Epithelial cell of proximal tubule (primary cell): ENCODE measurements at regions not wholly inside any gene's neighbourhood (a gene's known extent, or its start where the extent isn't known, plus 50 kb on each side); places are given as distances from the start of the nearest gene placed in this dataset.

Experiments used
- DNase-seq: peaks from one replicate; pipeline ENCODE4 v3.0.0-alpha.2; 2011; ENCODE audit warnings: low read depth
- H3K4me3 ChIP-seq: 2 replicates; pipeline ENCODE4 v1.5.1; 2011; ENCODE audit warnings: low read depth, mild to moderate bottlenecking, low read length
- TF ChIP-seq, protein P1 (sequence below): conservative IDR thresholded peaks from 2 replicates; pipeline ENCODE4 v1.5.1; 2012; ENCODE audit warnings: low read depth, mild to moderate bottlenecking, low read length

DNA sequence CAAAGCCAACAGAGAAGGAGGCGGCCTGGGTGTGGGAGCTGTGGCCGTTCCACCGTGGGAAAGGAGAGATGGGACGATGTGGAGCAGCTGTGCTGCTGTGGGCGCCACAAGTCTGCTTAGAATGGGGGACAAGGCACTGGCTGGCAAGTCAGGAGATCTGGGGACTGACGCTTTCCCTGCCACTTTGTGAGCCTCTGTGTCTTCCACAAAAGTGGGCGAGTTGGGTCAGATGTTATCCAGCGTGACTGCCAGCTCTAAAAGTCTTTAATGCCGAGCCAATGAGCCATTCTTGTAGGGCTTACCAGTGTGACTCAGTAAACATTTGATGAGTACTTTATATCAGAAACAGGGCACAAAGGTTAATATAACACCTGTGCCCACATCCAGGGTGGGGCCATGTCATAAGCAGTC is 113.6 kb upstream of the MGAT5 start:
- TF ChIP-seq, protein P1, sequence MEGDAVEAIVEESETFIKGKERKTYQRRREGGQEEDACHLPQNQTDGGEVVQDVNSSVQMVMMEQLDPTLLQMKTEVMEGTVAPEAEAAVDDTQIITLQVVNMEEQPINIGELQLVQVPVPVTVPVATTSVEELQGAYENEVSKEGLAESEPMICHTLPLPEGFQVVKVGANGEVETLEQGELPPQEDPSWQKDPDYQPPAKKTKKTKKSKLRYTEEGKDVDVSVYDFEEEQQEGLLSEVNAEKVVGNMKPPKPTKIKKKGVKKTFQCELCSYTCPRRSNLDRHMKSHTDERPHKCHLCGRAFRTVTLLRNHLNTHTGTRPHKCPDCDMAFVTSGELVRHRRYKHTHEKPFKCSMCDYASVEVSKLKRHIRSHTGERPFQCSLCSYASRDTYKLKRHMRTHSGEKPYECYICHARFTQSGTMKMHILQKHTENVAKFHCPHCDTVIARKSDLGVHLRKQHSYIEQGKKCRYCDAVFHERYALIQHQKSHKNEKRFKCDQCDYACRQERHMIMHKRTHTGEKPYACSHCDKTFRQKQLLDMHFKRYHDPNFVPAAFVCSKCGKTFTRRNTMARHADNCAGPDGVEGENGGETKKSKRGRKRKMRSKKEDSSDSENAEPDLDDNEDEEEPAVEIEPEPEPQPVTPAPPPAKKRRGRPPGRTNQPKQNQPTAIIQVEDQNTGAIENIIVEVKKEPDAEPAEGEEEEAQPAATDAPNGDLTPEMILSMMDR: no peak
- no peak for DNase-seq
- no peak overlapping the region for H3K4me3 ChIP-seq

DNA sequence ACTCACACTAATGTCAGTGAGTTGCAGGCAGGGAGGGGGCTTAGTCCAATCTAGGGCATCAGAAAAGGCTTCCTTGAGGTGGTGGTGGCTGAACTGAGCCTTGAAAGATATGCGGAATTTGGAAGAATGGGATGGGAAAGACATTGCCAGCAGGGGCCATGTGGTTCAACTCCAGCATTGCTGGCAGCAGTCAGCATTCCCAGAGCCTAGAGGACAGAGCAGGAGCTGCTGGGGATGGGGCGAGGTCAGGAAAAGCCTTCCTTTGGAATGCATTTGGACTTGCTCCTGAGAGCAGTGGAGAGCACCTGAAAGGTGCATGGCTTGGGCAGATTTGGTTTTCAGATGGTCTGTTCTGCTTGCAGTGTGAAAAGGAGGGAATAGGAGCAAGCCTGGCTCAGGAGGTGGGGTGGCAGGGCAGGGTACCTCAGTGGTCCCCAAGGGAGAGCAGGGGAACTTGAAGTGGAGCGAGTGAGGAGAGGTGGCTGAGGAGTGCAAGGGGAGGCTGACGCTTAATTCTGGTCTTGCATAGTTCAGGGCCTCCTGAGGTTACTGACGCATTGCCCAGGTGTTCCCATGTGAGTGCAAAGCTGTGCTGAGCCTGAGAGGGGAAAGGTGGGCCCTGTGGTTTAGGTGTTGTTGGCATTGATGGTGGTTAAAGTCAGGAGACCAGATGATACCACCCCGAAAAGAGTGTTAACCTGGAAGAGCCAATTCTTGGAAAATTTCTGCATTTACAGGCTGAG is 112.1 kb upstream of the MGAT5 start:
- DNase-seq: no peak
- TF ChIP-seq, protein P1: no peak
- H3K4me3 ChIP-seq: no peak overlapping the region

DNA sequence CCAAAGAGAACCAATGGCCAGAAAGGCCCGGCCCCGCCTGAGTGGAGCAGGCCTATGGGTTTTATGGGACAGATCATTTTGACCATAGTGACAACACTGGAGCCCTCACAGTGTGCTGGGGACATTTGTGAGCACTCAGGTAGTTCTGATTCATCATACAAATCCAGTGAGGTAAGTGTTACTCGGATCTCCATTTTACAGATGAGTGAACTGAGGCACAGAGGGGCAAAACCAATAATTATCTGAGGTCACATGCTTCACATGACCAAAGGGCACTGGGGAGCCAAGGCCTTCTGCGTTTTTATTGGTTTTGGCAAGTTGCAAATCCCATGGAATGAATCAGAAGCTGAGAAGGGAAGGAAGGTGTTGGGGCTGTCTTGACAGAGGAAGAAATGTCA is 111.5 kb upstream of the MGAT5 start:
- TF ChIP-seq, protein P1: no peak
- no peak for DNase-seq
- H3K4me3 ChIP-seq: no peak overlapping the region

DNA sequence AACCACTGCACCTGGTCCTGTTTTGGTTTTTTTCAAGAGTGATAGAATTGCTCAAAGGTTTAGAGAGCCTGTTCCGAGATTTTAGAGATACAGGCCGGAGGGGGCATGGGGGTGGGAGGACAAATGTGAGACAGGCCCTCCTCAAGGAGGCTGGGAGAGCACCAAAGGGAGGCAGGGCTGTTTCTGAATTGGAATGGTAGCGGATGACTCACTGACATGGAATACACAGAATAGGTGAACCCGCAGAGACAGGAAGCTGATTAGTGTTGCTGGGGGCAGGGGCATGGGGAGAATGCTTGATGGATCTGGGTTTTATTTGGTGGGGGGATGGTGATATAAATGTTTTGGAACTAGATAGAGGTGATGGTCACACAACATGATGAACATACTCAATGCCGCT is 111.0 kb upstream of the MGAT5 start:
- no peak for DNase-seq
- TF ChIP-seq, protein P1: no peak
- H3K4me3 ChIP-seq: no peak overlapping the region

DNA sequence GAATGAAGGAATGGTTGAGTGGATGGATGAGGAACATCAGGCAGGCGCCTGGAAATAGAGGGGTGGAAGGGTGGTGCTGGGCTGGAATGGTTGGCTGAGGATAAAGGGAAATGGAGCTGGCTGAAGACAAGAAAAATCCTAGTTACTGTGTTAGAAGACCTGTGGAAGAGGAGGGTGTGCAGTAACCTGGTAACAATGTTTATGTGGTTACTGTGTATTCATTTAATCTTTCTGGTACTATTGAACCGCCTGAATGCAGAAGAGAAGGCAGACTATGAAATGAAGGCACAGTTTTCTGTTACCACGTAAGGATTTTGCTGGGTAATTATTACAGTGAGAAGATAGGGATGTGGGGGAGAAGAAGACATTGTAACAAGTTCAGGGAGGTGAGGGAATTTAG is 110.3 kb upstream of the MGAT5 start:
- H3K4me3 ChIP-seq: no peak overlapping the region
- DNase-seq: no peak
- TF ChIP-seq, protein P1: no peak

DNA sequence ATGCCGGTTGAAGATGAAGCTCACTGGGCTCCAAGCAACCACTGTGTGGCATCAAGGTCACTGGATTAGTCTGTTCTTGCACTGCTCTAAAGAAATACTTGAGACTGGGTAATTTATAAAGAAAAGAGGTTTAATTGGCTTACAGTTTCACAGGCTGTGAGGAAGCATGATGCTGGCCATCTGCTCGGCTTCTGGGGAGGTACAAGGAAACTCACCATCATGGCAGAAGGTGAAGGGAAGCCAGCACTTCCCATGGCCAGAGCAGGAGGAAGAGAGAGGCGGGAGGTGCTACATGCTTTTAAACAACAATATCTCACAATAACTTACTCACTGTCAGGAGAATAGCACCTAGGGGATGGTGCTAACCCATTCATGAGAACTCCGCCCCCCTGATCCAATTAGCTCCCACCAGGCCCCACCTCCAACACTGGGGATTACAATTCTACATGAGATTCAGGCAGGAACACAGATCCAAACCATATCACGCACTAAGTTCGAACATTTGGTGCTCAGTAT is 109.7 kb upstream of the MGAT5 start:
- no peak for DNase-seq
- TF ChIP-seq, protein P1: no peak
- H3K4me3 ChIP-seq: no peak overlapping the region

DNA sequence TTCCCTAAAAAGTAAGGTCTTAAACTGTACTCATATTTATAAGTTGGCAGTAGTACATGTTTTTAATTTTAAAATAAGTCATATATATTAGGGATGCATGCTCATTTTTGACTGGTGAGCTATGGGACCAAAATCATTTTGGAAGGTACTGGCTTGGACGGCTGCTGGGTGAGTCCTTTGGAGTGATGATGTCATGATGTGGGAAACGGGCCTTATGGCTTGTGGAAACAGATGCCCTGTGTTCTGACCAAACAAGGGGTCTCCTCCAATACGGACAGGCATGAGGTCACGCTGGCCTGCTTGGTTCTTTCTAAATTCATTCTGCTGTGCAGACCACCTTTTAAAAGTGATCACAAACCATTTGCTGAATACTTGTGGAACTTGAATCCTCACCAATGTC is 109.2 kb upstream of the MGAT5 start:
- no peak for DNase-seq
- no peak overlapping the region for H3K4me3 ChIP-seq
- TF ChIP-seq, protein P1: no peak
